ENCODE measurements at regions not wholly inside any gene's neighbourhood (a gene's known extent, or its start where the extent isn't known, plus 50 kb on each side); places are given as distances from the start of the nearest gene placed in this dataset.

DNA sequence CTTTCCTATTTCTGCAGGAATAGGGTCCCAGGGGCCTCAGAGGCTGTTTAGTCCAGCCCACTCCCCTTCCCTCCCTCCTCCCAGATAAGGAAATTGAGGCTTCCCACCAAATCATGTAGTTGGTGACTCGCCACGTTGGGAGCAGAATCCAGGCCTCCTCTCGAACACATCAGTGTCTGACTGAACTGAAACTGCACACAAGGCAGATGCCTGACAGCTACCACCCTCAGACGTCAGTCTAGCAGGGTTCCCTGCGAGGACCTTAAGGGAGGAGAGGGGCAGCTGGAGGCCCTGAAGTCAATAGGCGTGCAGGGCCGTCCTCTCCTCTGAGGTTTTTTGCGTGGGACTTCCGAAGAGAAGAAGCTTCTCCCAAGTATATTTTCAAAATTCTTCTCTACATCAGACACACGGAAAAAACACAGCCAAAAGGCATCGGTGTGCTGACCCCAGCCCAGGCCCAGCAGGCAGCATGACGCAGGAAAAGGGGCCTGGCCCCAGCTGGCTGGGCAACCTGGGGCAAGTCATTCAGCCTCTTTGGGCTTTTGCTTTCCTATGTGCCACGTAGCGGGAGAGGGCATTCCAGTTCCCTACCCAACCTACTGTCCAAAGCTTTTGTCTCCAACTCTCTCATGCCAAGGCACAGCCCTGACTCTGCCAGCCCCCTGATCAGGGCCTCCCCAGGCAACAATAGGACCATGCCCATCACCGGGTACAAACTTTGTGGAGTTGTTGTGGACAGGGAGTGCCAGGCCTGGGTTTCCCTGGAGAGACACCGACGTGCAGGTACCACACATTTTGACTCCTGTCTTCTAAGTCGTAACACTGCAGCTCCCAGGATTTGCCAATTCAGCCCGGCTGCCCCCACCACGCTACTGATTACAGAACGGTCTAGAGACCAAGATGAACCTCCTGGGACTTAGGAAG lies 283.1 kb downstream of the XXYLT1 start:
- Histone ChIP-seq H3K27ac (ENCODE audit: low read depth, low read length) (no peak overlapping the region), H3K27me3 (ENCODE audit: control insufficient read depth, insufficient read depth, low read length) (no peaks in the 10 kb centered on the region), H3K4me3 (ENCODE audit: low read length) (no peak overlapping the region), H3K36me3 (ENCODE audit: control insufficient read depth, insufficient read depth, low read length) (no peaks in the 10 kb centered on the region), H3K9ac (ENCODE audit: low read length) (no peak overlapping the region), H3K4me1 (ENCODE audit: control insufficient read depth, insufficient read depth, low read length) (no peaks in the 10 kb centered on the region)

DNA sequence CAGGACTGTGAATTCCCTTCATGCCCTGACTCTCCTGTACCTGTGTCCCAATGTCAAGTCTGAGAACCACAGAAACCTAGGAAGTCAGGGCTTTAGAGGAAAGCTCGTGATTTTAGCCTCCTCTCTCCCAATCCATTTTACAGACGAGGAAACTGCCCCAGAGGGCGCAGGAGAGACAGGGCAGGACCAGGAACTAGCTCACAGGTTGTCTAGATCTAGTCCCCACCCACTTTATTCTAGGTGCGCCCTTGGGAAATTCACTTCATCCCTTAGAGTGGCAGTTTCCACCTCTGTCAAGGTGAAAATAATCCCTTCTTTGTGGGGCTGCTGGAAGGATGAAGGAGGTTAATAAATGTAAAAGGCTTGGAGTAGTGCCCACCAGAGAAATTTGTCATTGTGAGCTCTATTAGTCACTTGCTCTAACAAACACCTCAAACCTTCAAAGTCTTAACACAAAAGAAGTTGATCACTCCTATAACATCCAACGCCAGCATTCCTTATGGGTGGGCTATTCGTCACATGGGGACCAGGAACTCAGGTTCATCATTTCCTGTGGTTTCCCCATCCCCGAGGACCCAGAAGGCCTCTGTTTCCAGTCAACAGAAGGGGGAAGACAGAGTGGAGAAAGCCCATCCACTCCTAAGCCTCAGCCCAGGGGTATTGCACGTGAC lies 282.3 kb downstream of the XXYLT1 start:
- Histone ChIP-seq H3K27me3 (ENCODE audit: control insufficient read depth, insufficient read depth, low read length) (no peaks in the 10 kb centered on the region), H3K36me3 (ENCODE audit: control insufficient read depth, insufficient read depth, low read length) (no peaks in the 10 kb centered on the region), H3K4me3 (ENCODE audit: low read length) (no peak overlapping the region), H3K9ac (ENCODE audit: low read length) (no peak overlapping the region), H3K27ac (ENCODE audit: low read depth, low read length) (no peak overlapping the region), H3K4me1 (ENCODE audit: control insufficient read depth, insufficient read depth, low read length) (no peaks in the 10 kb centered on the region)

DNA sequence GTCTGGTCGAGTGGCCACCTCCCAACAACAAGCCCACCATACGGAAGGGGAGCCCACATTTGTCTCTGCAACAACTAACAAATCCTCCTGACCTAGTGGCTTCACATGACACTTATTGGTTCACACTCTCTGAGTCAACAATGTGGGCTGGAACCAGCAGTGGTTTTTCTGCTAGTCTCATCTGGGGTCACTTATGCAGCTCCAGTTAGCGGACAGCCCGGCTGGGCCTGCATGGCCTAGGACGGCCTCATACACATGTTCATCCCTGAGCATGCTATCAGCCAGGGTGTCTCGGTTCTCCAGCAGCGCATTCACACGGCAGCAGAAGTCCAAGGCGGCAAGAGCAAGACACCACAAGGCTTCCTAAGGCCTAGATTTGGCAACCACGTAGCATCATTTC lies 281.7 kb downstream of the XXYLT1 start:
- Histone ChIP-seq H3K4me3 (ENCODE audit: low read length) (no peak overlapping the region), H3K9ac (ENCODE audit: low read length) (no peak overlapping the region), H3K36me3 (ENCODE audit: control insufficient read depth, insufficient read depth, low read length) (no peaks in the 10 kb centered on the region), H3K4me1 (ENCODE audit: control insufficient read depth, insufficient read depth, low read length) (no peaks in the 10 kb centered on the region), H3K27me3 (ENCODE audit: control insufficient read depth, insufficient read depth, low read length) (no peaks in the 10 kb centered on the region), H3K27ac (ENCODE audit: low read depth, low read length) (no peak overlapping the region)

DNA sequence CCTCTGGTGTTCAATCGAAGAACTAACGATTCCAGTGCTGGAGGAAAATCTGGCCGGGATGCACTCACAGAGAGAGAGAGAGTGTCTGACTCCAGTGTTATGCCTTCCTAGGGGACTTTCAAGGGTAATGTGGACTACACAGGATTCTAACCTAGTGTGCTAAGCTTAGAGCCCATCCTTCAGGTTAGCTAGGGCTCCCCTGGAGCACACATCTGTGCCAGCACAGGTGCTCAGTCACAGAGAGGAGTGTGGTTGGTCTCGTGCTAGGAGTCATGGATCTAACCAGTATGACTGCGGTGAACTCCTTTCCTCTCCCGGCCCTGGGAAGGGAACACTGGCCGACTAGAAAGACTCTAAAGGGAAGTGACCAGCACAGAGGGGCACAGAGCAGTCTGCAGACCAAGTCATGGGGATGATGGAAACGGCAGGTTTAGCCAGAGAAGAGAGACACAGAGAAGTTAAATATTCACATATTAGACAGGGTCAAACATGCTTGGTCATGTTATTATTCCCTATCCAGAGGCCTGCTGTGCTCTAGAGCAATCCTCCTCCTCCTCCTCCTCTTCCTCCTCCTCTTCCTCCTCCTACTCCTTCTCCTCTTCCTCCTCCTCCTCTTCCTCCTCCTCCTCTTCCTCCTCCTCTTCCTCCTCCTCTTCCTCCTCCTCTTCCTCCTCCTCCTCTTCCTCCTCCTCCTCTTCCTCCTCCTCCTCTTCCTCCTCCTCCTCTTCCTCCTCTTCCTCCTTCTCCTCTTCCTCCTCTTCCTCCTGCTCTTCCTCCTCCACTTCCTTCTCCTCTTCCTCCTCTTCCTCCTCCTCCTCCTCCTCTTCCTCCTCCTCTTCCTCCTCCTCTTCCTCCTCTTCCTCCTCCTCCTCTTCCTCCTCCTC lies 280.3 kb downstream of the XXYLT1 start:
- no peaks in the 10 kb centered on the region for H3K36me3 ChIP-seq (ENCODE audit: control insufficient read depth, insufficient read depth, low read length)
- H3K4me3 ChIP-seq (ENCODE audit: low read length): no peak overlapping the region
- H3K27ac ChIP-seq (ENCODE audit: low read depth, low read length): no peak overlapping the region
- no peak overlapping the region for H3K9ac ChIP-seq (ENCODE audit: low read length)
- no peaks in the 10 kb centered on the region for H3K4me1 ChIP-seq (ENCODE audit: control insufficient read depth, insufficient read depth, low read length)
- H3K27me3 ChIP-seq (ENCODE audit: control insufficient read depth, insufficient read depth, low read length): no peaks in the 10 kb centered on the region

DNA sequence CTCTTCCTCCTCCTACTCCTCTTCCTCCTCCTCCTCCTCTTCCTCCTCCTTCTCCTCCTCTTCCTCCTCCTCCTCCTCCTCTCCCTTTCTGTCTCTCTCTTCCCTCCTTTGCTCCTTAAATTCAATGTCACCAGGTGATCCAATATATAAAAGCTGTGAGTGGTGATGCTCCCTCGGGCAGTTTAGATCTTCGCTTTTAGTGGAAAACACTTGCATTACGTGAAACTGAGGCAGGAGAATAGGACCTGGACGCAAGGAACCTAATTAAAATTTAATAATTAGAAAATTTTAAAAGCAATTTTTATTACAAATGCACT lies 279.7 kb downstream of the XXYLT1 start:
- no peak overlapping the region for H3K27ac ChIP-seq (ENCODE audit: low read depth, low read length)
- H3K27me3 ChIP-seq (ENCODE audit: control insufficient read depth, insufficient read depth, low read length): no peaks in the 10 kb centered on the region
- H3K4me3 ChIP-seq (ENCODE audit: low read length): no peak overlapping the region
- H3K36me3 ChIP-seq (ENCODE audit: control insufficient read depth, insufficient read depth, low read length): no peaks in the 10 kb centered on the region
- H3K9ac ChIP-seq (ENCODE audit: low read length): no peak overlapping the region
- no peaks in the 10 kb centered on the region for H3K4me1 ChIP-seq (ENCODE audit: control insufficient read depth, insufficient read depth, low read length)

DNA sequence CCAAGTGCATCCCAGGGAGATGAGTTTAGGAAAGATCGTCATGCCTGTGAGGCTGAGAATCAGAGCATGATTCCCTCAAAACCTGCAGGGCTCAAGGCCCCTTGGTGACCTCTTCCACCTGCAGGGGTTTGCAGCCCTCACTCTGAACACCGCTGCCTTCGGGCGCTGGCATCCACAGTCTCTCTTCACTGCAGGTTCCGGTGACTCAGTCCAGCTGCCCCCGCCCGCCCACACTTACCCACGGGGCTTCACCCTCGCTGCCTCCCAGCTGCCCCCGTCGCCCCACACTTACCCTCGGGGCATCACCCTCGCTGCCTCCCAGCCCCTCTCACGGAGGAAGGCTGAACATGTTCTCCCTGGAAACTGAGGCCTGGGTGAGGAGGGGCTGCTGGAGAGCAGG lies 277.1 kb downstream of the XXYLT1 start:
- Histone ChIP-seq H3K27ac (ENCODE audit: low read depth, low read length) (no peak overlapping the region), H3K4me1 (ENCODE audit: control insufficient read depth, insufficient read depth, low read length) (no peaks in the 10 kb centered on the region), H3K27me3 (ENCODE audit: control insufficient read depth, insufficient read depth, low read length) (no peaks in the 10 kb centered on the region), H3K36me3 (ENCODE audit: control insufficient read depth, insufficient read depth, low read length) (no peaks in the 10 kb centered on the region), H3K4me3 (ENCODE audit: low read length) (no peak overlapping the region), H3K9ac (ENCODE audit: low read length) (no peak overlapping the region)

DNA sequence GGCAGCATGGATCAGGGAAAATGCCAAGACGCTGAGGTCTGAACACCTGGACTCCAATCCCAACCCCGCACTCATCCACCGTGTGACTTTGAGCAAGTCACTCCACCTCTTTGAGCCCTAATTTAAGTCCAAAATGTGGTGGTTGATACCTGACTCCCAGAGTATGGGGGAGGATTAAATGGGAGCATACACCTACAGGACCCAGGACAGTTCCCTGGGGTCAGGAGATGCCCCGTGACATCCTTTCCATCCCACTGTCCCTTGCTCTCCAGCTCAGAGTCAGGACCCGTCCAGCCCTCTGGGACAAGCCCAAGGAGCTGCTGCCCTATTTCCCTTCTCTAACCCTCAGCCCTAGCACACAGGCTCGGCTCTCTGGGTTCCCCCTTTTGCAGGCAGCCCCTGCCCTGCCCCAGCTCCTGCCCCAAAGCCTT lies 276.4 kb downstream of the XXYLT1 start:
- Histone ChIP-seq H3K9ac (ENCODE audit: low read length) (no peak overlapping the region), H3K36me3 (ENCODE audit: control insufficient read depth, insufficient read depth, low read length) (no peaks in the 10 kb centered on the region), H3K4me3 (ENCODE audit: low read length) (no peak overlapping the region), H3K27me3 (ENCODE audit: control insufficient read depth, insufficient read depth, low read length) (no peaks in the 10 kb centered on the region), H3K27ac (ENCODE audit: low read depth, low read length) (no peak overlapping the region), H3K4me1 (ENCODE audit: control insufficient read depth, insufficient read depth, low read length) (no peaks in the 10 kb centered on the region)

DNA sequence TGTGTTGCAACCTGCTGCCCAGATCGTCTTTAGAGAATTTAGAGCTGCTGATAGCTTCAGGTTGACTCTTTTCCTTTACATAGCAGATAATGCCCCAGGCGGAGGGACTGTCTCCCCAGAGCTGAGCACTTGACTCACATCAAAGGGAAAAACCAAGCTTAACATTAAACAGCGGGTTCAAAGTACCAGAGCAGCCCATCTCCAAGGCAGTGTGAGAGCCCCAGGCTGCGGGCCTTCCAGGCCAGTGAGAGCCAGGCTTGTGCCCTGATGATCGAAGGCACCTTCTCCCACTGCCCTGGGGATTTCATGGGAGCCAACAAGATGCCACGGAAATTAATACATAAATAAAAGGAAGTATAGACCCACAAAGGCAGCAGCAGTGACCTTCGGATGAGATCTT lies 275.6 kb downstream of the XXYLT1 start:
- Histone ChIP-seq H3K27me3 (ENCODE audit: control insufficient read depth, insufficient read depth, low read length) (no peaks in the 10 kb centered on the region), H3K9ac (ENCODE audit: low read length) (no peak overlapping the region), H3K4me1 (ENCODE audit: control insufficient read depth, insufficient read depth, low read length) (no peaks in the 10 kb centered on the region), H3K36me3 (ENCODE audit: control insufficient read depth, insufficient read depth, low read length) (no peaks in the 10 kb centered on the region), H3K27ac (ENCODE audit: low read depth, low read length) (no peak overlapping the region), H3K4me3 (ENCODE audit: low read length) (no peak overlapping the region)

DNA sequence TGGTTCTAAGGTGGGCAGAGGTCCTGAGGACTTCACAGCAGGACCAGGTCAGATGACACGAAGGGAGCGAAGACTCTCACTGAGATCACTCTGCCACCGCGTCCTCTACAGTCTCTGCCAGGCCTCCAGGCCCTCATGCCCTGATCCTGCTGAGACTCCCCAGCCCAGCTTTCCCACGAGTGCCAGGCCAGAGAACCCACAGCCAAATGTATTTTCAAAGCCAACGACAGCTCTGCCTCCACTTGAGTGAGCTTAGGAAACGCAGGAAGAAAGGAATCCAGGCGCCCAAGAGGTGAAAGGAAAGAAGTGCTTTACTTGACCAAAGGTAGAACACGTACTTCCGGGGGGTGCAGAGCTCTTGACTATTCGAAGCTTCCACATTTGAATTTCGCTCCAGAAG lies 275.0 kb downstream of the XXYLT1 start:
- H3K4me1 ChIP-seq (ENCODE audit: control insufficient read depth, insufficient read depth, low read length): no peaks in the 10 kb centered on the region
- H3K27me3 ChIP-seq (ENCODE audit: control insufficient read depth, insufficient read depth, low read length): no peaks in the 10 kb centered on the region
- no peaks in the 10 kb centered on the region for H3K36me3 ChIP-seq (ENCODE audit: control insufficient read depth, insufficient read depth, low read length)
- no peak overlapping the region for H3K9ac ChIP-seq (ENCODE audit: low read length)
- no peak overlapping the region for H3K4me3 ChIP-seq (ENCODE audit: low read length)
- H3K27ac ChIP-seq (ENCODE audit: low read depth, low read length): no peak overlapping the region

DNA sequence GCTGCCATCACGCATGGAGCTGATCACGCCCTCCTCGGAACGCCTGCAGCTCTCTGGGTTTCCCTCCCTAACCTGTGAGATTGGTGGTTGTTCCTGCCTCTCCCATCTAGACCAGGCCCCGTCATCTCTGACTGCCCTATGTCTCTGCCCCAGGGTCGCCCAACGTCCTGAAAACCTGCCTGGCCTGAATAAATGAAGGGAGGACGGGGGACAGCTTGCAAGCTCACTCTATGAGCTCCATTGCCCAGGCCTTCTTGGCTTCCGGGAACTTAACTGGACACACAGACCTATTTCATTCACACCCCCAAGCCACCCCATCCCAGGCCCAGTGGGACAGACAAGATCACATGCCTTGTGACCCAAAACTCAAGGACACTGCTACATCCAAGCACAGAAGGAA lies 274.2 kb downstream of the XXYLT1 start:
- no peak overlapping the region for H3K4me3 ChIP-seq (ENCODE audit: low read length)
- no peaks in the 10 kb centered on the region for H3K4me1 ChIP-seq (ENCODE audit: control insufficient read depth, insufficient read depth, low read length)
- H3K36me3 ChIP-seq (ENCODE audit: control insufficient read depth, insufficient read depth, low read length): no peaks in the 10 kb centered on the region
- no peaks in the 10 kb centered on the region for H3K27me3 ChIP-seq (ENCODE audit: control insufficient read depth, insufficient read depth, low read length)
- H3K9ac ChIP-seq (ENCODE audit: low read length): no peak overlapping the region
- H3K27ac ChIP-seq (ENCODE audit: low read depth, low read length): no peak overlapping the region

DNA sequence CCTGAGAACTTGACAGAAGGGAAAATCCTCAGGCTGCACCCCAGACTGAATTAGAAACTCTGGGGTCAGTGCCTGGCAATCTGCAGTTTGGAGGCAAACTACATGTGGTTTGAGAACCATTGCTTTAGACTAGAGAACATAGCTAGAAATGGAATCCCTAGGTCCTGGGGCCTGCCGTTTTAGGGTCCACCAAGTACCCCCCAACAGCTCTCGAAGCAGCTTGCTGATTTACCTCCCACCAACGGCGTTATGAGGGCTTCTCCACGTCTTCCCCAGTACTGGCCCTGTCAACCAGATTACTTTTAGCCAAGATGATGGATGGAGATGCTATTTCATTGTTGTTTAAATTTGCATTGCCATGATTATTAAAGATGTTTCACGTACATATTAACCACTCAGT lies 272.5 kb downstream of the XXYLT1 start:
- no peak overlapping the region for H3K4me3 ChIP-seq (ENCODE audit: low read length)
- H3K27me3 ChIP-seq (ENCODE audit: control insufficient read depth, insufficient read depth, low read length): no peaks in the 10 kb centered on the region
- no peaks in the 10 kb centered on the region for H3K36me3 ChIP-seq (ENCODE audit: control insufficient read depth, insufficient read depth, low read length)
- H3K4me1 ChIP-seq (ENCODE audit: control insufficient read depth, insufficient read depth, low read length): no peaks in the 10 kb centered on the region
- H3K9ac ChIP-seq (ENCODE audit: low read length): no peak overlapping the region
- H3K27ac ChIP-seq (ENCODE audit: low read depth, low read length): no peak overlapping the region

DNA sequence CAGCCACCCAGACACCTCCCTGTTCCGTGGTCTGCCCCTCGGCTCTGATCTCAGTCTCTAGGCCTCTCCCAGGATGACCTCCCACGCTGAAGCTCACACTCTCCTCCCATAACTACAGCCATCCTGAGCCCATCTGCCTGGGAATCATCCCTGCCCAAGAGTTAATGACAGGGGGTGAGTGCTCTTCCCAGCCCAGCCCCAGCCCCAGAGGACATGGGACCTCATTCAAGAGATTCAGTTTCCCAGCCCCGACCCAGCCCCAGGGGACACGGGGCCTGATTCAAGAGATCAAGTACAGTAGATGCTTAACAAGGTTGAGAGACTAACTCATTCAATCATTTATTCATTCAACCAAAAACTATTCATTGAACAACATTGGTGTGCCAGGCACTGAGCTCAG lies 272.0 kb downstream of the XXYLT1 start:
- no peak overlapping the region for H3K4me3 ChIP-seq (ENCODE audit: low read length)
- H3K4me1 ChIP-seq (ENCODE audit: control insufficient read depth, insufficient read depth, low read length): no peaks in the 10 kb centered on the region
- H3K36me3 ChIP-seq (ENCODE audit: control insufficient read depth, insufficient read depth, low read length): no peaks in the 10 kb centered on the region
- no peaks in the 10 kb centered on the region for H3K27me3 ChIP-seq (ENCODE audit: control insufficient read depth, insufficient read depth, low read length)
- H3K9ac ChIP-seq (ENCODE audit: low read length): no peak overlapping the region
- H3K27ac ChIP-seq (ENCODE audit: low read depth, low read length): no peak overlapping the region

All from rectal smooth muscle tissue (tissue), 1 donor.